ENCODE measurements at regions not wholly inside any gene's neighbourhood (a gene's known extent, or its start where the extent isn't known, plus 50 kb on each side); places are given as distances from the start of the nearest gene placed in this dataset.
"Not testable (repeated sequence)": the region's sequence is repeated elsewhere in the genome, so short reads cannot be mapped to it uniquely, and the experiment has no call there.

- Histone ChIP-seq H3K4me2 (ENCODE audit: low read length) (peak overlapping the region; percentile 58), H3K27me3 (ENCODE audit: control insufficient read depth, insufficient read depth, low read length) (no peaks in the 10 kb centered on the region), H3K36me3 (ENCODE audit: insufficient read depth, low read length) (no peaks in the 10 kb centered on the region), H3K4me3 (ENCODE audit: low read length) (no peak overlapping the region), H3K9ac (ENCODE audit: low read depth, low read length) (no peak overlapping the region), H3K4me1 (ENCODE audit: control insufficient read depth, insufficient read depth, low read length) (peaks cover 21% of the 10 kb centered on the region), H3K9me3 (replicated peaks; ENCODE audit: low read length) (peaks cover 6% of the 10 kb centered on the region)
Observed at GRCh38 chr13:80530191-80530590, 189.3 kb upstream of the SPRY2 start.

GRCh38 chr13:80529734-80530133 lies 188.8 kb upstream of the SPRY2 start:
- no peak overlapping the region for H3K9ac ChIP-seq (ENCODE audit: low read depth, low read length)
- H3K27me3 ChIP-seq (ENCODE audit: control insufficient read depth, insufficient read depth, low read length): no peaks in the 10 kb centered on the region
- no peaks in the 10 kb centered on the region for H3K36me3 ChIP-seq (ENCODE audit: insufficient read depth, low read length)
- peaks cover 23% of the 10 kb centered on the region for H3K4me1 ChIP-seq (ENCODE audit: control insufficient read depth, insufficient read depth, low read length)
- peak overlapping the region; percentile 58 for H3K4me2 ChIP-seq (ENCODE audit: low read length)
- H3K9me3 ChIP-seq (replicated peaks; ENCODE audit: low read length): peaks cover 6% of the 10 kb centered on the region
- H3K4me3 ChIP-seq (ENCODE audit: low read length): no peak overlapping the region

GRCh38 chr13:80528733-80529132 lies 187.8 kb upstream of the SPRY2 start:
- Histone ChIP-seq H3K9ac (ENCODE audit: low read depth, low read length) (no peak overlapping the region), H3K4me2 (ENCODE audit: low read length) (no peak overlapping the region), H3K9me3 (replicated peaks; ENCODE audit: low read length) (peaks cover 6% of the 10 kb centered on the region), H3K27me3 (ENCODE audit: control insufficient read depth, insufficient read depth, low read length) (no peaks in the 10 kb centered on the region), H3K4me1 (ENCODE audit: control insufficient read depth, insufficient read depth, low read length) (peaks cover 33% of the 10 kb centered on the region), H3K36me3 (ENCODE audit: insufficient read depth, low read length) (no peaks in the 10 kb centered on the region), H3K4me3 (ENCODE audit: low read length) (no peak overlapping the region)

GRCh38 chr13:80527400-80527799 lies 186.5 kb upstream of the SPRY2 start:
- Histone ChIP-seq H3K4me2 (ENCODE audit: low read length) (no peak overlapping the region), H3K9me3 (replicated peaks; ENCODE audit: low read length) (peaks cover 6% of the 10 kb centered on the region), H3K4me3 (ENCODE audit: low read length) (no peak overlapping the region), H3K4me1 (ENCODE audit: control insufficient read depth, insufficient read depth, low read length) (peaks cover 36% of the 10 kb centered on the region), H3K36me3 (ENCODE audit: insufficient read depth, low read length) (no peaks in the 10 kb centered on the region), H3K27me3 (ENCODE audit: control insufficient read depth, insufficient read depth, low read length) (no peaks in the 10 kb centered on the region), H3K9ac (ENCODE audit: low read depth, low read length) (no peak overlapping the region)

- H3K9me3 ChIP-seq (replicated peaks; ENCODE audit: low read length): no peaks in the 10 kb centered on the region
- no peaks in the 10 kb centered on the region for H3K27me3 ChIP-seq (ENCODE audit: control insufficient read depth, insufficient read depth, low read length)
- no peak overlapping the region for H3K4me2 ChIP-seq (ENCODE audit: low read length)
- H3K9ac ChIP-seq (ENCODE audit: low read depth, low read length): no peak overlapping the region
- no peak overlapping the region for H3K4me3 ChIP-seq (ENCODE audit: low read length)
- no peaks in the 10 kb centered on the region for H3K36me3 ChIP-seq (ENCODE audit: insufficient read depth, low read length)
- peaks cover 25% of the 10 kb centered on the region for H3K4me1 ChIP-seq (ENCODE audit: control insufficient read depth, insufficient read depth, low read length)
Observed at GRCh38 chr13:80524447-80525215, 183.7 kb upstream of the SPRY2 start.

GRCh38 chr13:80523134-80523533 lies 182.2 kb upstream of the SPRY2 start:
- H3K36me3 ChIP-seq (ENCODE audit: insufficient read depth, low read length): no peaks in the 10 kb centered on the region
- no peaks in the 10 kb centered on the region for H3K9me3 ChIP-seq (replicated peaks; ENCODE audit: low read length)
- H3K4me1 ChIP-seq (ENCODE audit: control insufficient read depth, insufficient read depth, low read length): peaks cover 20% of the 10 kb centered on the region
- H3K27me3 ChIP-seq (ENCODE audit: control insufficient read depth, insufficient read depth, low read length): no peaks in the 10 kb centered on the region
- H3K4me3 ChIP-seq (ENCODE audit: low read length): no peak overlapping the region
- H3K9ac ChIP-seq (ENCODE audit: low read depth, low read length): no peak overlapping the region
- no peak overlapping the region for H3K4me2 ChIP-seq (ENCODE audit: low read length)

GRCh38 chr13:80522463-80522862 lies 181.5 kb upstream of the SPRY2 start:
- not testable (repeated sequence) for H3K9me3 ChIP-seq (replicated peaks; ENCODE audit: low read length)

GRCh38 chr13:80516818-80517348 lies 176.0 kb upstream of the SPRY2 start:
- H3K4me3 ChIP-seq (ENCODE audit: low read length): no peak overlapping the region
- H3K27me3 ChIP-seq (ENCODE audit: control insufficient read depth, insufficient read depth, low read length): no peaks in the 10 kb centered on the region
- no peak overlapping the region for H3K9ac ChIP-seq (ENCODE audit: low read depth, low read length)
- H3K36me3 ChIP-seq (ENCODE audit: insufficient read depth, low read length): no peaks in the 10 kb centered on the region
- H3K4me1 ChIP-seq (ENCODE audit: control insufficient read depth, insufficient read depth, low read length): no peaks in the 10 kb centered on the region
- H3K9me3 ChIP-seq (replicated peaks; ENCODE audit: low read length): no peaks in the 10 kb centered on the region
- H3K4me2 ChIP-seq (ENCODE audit: low read length): no peak overlapping the region

More at GRCh38 chr13:80522463-80522862, 181.5 kb upstream of the SPRY2 start:
- peaks cover 20% of the 10 kb centered on the region for H3K4me1 ChIP-seq (ENCODE audit: control insufficient read depth, insufficient read depth, low read length)
- H3K27me3 ChIP-seq (ENCODE audit: control insufficient read depth, insufficient read depth, low read length); H3K36me3 ChIP-seq (ENCODE audit: insufficient read depth, low read length); H3K4me2 ChIP-seq (ENCODE audit: low read length); H3K4me3 ChIP-seq (ENCODE audit: low read length); H3K9ac ChIP-seq (ENCODE audit: low read depth, low read length): not testable (repeated sequence)

GRCh38 chr13:80515296-80515695 lies 174.4 kb upstream of the SPRY2 start:
- Histone ChIP-seq H3K4me2 (ENCODE audit: low read length) (no peak overlapping the region), H3K36me3 (ENCODE audit: insufficient read depth, low read length) (no peaks in the 10 kb centered on the region), H3K4me1 (ENCODE audit: control insufficient read depth, insufficient read depth, low read length) (no peaks in the 10 kb centered on the region), H3K27me3 (ENCODE audit: control insufficient read depth, insufficient read depth, low read length) (no peaks in the 10 kb centered on the region), H3K9ac (ENCODE audit: low read depth, low read length) (no peak overlapping the region), H3K4me3 (ENCODE audit: low read length) (no peak overlapping the region), H3K9me3 (replicated peaks; ENCODE audit: low read length) (no peaks in the 10 kb centered on the region)

- no peak overlapping the region for H3K4me3 ChIP-seq (ENCODE audit: low read length)
- no peak overlapping the region for H3K4me2 ChIP-seq (ENCODE audit: low read length)
- no peaks in the 10 kb centered on the region for H3K27me3 ChIP-seq (ENCODE audit: control insufficient read depth, insufficient read depth, low read length)
- H3K36me3 ChIP-seq (ENCODE audit: insufficient read depth, low read length): no peaks in the 10 kb centered on the region
- no peak overlapping the region for H3K9ac ChIP-seq (ENCODE audit: low read depth, low read length)
- H3K4me1 ChIP-seq (ENCODE audit: control insufficient read depth, insufficient read depth, low read length): no peaks in the 10 kb centered on the region
- no peaks in the 10 kb centered on the region for H3K9me3 ChIP-seq (replicated peaks; ENCODE audit: low read length)
Observed at GRCh38 chr13:80513196-80513595, 172.3 kb upstream of the SPRY2 start.

- H3K27me3 ChIP-seq (ENCODE audit: control insufficient read depth, insufficient read depth, low read length): no peaks in the 10 kb centered on the region
- no peak overlapping the region for H3K4me2 ChIP-seq (ENCODE audit: low read length)
- H3K4me1 ChIP-seq (ENCODE audit: control insufficient read depth, insufficient read depth, low read length): no peaks in the 10 kb centered on the region
- peaks cover 3% of the 10 kb centered on the region for H3K9me3 ChIP-seq (replicated peaks; ENCODE audit: low read length)
- H3K9ac ChIP-seq (ENCODE audit: low read depth, low read length): no peak overlapping the region
- no peak overlapping the region for H3K4me3 ChIP-seq (ENCODE audit: low read length)
- H3K36me3 ChIP-seq (ENCODE audit: insufficient read depth, low read length): no peaks in the 10 kb centered on the region
Observed at GRCh38 chr13:80510686-80511085, 169.8 kb upstream of the SPRY2 start.

GRCh38 chr13:80509264-80509663 lies 168.3 kb upstream of the SPRY2 start:
- Histone ChIP-seq H3K4me1 (ENCODE audit: control insufficient read depth, insufficient read depth, low read length) (no peaks in the 10 kb centered on the region), H3K4me2 (ENCODE audit: low read length) (no peak overlapping the region), H3K4me3 (ENCODE audit: low read length) (no peak overlapping the region), H3K9me3 (replicated peaks; ENCODE audit: low read length) (peaks cover 3% of the 10 kb centered on the region), H3K9ac (ENCODE audit: low read depth, low read length) (no peak overlapping the region), H3K27me3 (ENCODE audit: control insufficient read depth, insufficient read depth, low read length) (no peaks in the 10 kb centered on the region), H3K36me3 (ENCODE audit: insufficient read depth, low read length) (no peaks in the 10 kb centered on the region)

Measured in skeletal muscle satellite cell (primary cell).